ENCODE measurements at regions not wholly inside any gene's neighbourhood (a gene's known extent, or its start where the extent isn't known, plus 50 kb on each side); places are given as distances from the start of the nearest gene placed in this dataset.

- TF ChIP-seq CTCF (conservative IDR thresholded peaks at IDR 0.05; ENCODE audit: low read depth, low read length) (no peak), EZH2phosphoT487 (IDR thresholded peaks at IDR 0.05; ENCODE audit: borderline replicate concordance, low read length) (no peak), EZH2 (IDR thresholded peaks at IDR 0.05; ENCODE audit: low read length, unreplicated experiment) (no peak)
These were observed 1204.1 kb upstream of the AUTS2 start for GRCh38 chr7:68394131-68394530.
